ENCODE measurements at regions not wholly inside any gene's neighbourhood (a gene's known extent, or its start where the extent isn't known, plus 50 kb on each side); places are given as distances from the start of the nearest gene placed in this dataset.

GRCh38 chr14:65926504-65926903 lies 514.0 kb downstream of the FUT8 start:
- TF ChIP-seq POLR2AphosphoS5 (IDR thresholded peaks at IDR 0.05) = no peak
- TF ChIP-seq CTCF (IDR thresholded peaks at IDR 0.05) = no peak
- TF ChIP-seq EP300 (IDR thresholded peaks at IDR 0.05) = no peak
